ENCODE measurements at regions not wholly inside any gene's neighbourhood (a gene's known extent, or its start where the extent isn't known, plus 50 kb on each side); places are given as distances from the start of the nearest gene placed in this dataset.

DNA sequence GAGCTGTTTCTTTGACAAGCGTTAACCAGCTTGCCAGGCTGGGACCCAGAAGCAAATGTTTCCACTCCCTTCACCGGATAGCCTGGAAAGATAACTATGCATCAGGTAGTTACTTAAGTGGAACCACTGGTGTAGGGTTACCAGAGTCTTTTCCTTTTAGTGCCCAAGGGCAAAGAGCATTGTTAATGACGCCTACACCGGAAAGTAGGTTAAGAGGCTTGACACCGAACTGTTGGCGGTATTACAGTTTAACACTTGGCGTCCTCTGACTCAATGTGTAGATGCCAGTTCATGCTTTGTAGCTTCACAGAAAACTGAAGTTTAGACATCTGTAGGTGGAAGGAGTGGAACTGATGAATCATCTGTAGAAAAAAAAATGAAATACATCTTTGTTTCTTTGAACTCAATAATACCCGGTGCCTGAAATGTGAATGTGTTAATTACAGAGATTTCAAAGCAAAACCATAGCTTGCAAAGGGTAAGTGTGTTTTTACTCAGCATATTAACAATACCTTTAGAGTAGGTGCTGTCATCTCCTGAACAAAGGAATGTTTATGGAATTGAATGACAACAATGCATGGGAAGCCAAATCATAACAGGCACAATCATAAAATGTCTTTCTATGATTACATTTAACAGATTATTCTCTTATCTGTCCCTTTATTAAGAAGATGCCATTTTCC is 426.7 kb upstream of the SALL1 start:
- no peak overlapping the region for H3K27ac ChIP-seq
- TF ChIP-seq CTCF (IDR thresholded peaks at IDR 0.05) (no peak), ZFX (IDR thresholded peaks at IDR 0.05; ENCODE audit: borderline replicate concordance) (no peak)

DNA sequence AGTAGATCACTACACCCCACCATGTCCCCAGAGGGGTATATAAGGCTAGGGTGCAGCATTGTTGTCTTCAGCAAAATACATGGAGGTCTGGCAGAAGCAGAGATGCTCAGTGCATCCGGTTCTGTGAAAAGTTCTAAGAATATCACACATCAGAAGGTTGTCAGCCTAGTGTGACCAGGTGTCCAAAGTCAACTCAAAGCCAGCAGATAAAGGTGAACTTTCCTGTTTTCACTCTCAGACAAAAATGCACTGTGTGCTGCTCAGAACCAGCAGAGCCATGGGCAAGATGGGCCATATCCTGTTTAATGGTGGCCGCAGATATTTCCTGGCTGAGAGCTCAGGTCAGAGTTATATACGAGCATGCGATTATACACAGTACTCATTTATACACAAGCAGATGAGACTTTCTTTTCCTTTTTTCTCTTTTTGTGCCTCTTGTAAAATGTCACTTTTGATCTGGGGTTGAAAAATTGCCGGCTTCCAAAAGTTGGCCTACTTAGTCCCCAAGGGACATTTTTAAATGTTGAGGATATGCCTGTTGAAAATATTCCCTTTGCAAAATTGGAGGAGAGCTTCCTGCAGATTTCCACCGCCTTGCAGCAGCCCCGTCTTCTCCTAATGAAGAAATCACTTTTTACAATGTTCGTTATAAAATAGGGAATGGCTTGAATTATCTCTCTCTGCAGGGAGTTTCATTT is 425.6 kb upstream of the SALL1 start:
- no peak overlapping the region for H3K27ac ChIP-seq
- TF ChIP-seq CTCF (IDR thresholded peaks at IDR 0.05) (no peak), ZFX (IDR thresholded peaks at IDR 0.05; ENCODE audit: borderline replicate concordance) (no peak)

DNA sequence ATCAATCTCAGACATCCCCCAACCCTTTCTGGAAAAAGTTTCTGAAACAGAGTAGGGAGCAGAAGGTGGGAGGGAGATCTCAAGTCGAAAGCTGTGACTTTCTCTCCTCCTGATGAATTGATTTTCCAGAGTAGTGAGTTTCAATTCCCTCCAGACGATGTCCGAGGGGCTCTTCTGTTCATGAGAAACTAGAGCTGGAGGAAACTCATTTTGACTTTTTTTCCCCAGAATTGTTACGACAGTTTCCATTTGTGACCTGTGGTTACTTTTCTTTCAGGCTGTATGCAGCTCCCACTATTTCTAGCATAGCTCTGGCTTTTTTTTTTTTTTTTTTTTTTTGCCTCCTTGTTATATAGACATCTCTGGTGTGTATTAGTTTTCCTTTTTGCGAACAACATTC is 422.1 kb upstream of the SALL1 start:
- no peak overlapping the region for H3K27ac ChIP-seq
- TF ChIP-seq CTCF (IDR thresholded peaks at IDR 0.05) (no peak), ZFX (IDR thresholded peaks at IDR 0.05; ENCODE audit: borderline replicate concordance) (no peak)

- no peak overlapping the region for H3K27ac ChIP-seq
- no peak for TF ChIP-seq CTCF (IDR thresholded peaks at IDR 0.05)
- no peak for TF ChIP-seq ZFX (IDR thresholded peaks at IDR 0.05; ENCODE audit: borderline replicate concordance)
Measured at GRCh38 chr16:51569203-51569931, 418.3 kb upstream of the SALL1 start.

DNA sequence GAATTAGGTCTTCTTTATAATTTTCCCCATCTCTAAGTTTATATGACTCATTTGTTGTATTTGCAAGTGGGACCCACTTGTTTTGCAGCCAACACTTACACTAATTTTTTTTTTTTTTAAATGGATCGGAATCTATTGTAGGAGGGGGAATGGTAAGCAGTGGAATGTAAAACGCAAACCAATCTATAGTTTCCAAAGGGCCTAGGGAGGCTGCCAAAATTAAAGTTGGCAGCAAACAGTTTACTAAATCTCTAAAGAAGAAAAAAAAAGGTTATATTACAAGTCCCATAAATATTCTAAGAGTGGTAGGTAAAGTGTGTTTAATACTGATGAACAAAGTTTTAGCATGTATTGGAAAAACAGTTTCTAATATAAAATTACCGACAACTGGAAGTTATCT is 416.8 kb upstream of the SALL1 start:
- TF ChIP-seq ZFX (IDR thresholded peaks at IDR 0.05; ENCODE audit: borderline replicate concordance) (no peak), CTCF (IDR thresholded peaks at IDR 0.05) (no peak)
- no peak overlapping the region for H3K27ac ChIP-seq

- no peak overlapping the region for H3K27ac ChIP-seq
- TF ChIP-seq CTCF (IDR thresholded peaks at IDR 0.05) (no peak), ZFX (IDR thresholded peaks at IDR 0.05; ENCODE audit: borderline replicate concordance) (no peak)
Measured at GRCh38 chr16:51565184-51565583, 414.1 kb upstream of the SALL1 start.

DNA sequence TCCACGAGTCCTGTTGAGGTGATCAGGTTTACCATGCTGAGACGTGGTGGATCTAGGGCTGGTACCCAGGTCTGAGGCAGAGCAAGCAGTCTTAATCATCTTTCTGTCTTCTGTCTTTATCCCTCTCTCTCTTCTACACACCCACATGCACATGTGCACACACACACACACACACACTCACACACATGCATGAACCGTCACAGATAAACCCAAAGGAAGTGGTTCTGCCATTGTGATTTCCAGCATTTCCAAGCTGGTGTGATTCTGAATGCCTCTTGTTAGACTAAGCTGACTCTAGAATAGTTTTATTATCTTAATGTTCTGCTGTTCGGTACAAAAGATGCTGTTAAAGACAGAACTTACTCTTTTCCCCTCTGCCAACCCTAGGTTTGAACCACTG is 411.8 kb upstream of the SALL1 start:
- no peak for TF ChIP-seq ZFX (IDR thresholded peaks at IDR 0.05; ENCODE audit: borderline replicate concordance)
- TF ChIP-seq CTCF (IDR thresholded peaks at IDR 0.05), result no peak
- no peak overlapping the region for H3K27ac ChIP-seq
